ENCODE measurements at regions not wholly inside any gene's neighbourhood (a gene's known extent, or its start where the extent isn't known, plus 50 kb on each side); places are given as distances from the start of the nearest gene placed in this dataset.
"Not testable (repeated sequence)": the region's sequence is repeated elsewhere in the genome, so short reads cannot be mapped to it uniquely, and the experiment has no call there.

DNA sequence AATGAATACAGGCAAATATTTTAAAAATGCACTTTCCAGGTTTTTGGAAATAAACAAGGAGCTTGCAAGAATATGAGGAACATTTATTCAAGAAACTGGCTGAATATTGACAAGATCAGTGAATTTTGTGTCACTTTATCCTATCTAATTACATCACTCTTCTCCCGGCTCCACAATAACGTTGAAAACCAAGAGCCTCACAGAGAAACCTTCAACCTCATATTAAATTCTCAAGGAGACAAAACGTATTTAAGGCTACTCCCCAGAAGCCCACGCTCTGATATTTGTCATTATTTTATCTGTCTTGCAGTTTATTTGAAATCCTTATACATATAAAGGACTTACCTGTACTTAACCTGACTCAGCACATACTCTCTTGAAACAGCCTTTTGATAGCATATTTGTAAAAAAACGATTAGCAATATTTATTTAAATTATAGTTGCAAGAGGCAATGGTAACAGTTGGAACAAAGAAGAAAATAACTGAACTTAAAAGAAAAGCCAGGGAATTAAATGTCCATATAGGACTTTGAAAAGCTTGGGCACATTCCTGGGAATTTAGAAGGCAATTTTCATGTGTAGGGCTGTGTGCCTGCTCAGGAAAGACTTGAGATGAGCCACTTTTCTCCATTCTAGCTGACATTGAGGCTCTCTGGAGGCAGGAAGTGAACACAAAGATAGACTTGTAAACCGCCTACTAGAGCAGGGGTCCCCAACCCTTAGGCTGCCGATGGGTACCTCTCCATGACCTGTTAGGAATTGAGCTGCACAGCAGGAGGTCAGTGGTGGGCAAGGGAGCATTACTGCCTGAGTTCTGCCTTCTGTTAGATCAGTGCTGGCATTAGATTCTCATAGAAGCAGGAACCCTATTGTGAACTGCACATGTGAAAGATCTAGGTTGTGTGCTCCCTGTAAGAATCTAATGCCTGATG lies 636.4 kb downstream of the SLC16A7 start:
- TF ChIP-seq, protein P1, sequence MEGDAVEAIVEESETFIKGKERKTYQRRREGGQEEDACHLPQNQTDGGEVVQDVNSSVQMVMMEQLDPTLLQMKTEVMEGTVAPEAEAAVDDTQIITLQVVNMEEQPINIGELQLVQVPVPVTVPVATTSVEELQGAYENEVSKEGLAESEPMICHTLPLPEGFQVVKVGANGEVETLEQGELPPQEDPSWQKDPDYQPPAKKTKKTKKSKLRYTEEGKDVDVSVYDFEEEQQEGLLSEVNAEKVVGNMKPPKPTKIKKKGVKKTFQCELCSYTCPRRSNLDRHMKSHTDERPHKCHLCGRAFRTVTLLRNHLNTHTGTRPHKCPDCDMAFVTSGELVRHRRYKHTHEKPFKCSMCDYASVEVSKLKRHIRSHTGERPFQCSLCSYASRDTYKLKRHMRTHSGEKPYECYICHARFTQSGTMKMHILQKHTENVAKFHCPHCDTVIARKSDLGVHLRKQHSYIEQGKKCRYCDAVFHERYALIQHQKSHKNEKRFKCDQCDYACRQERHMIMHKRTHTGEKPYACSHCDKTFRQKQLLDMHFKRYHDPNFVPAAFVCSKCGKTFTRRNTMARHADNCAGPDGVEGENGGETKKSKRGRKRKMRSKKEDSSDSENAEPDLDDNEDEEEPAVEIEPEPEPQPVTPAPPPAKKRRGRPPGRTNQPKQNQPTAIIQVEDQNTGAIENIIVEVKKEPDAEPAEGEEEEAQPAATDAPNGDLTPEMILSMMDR (IDR thresholded peaks at IDR 0.05), result no peak
- TF ChIP-seq ZFX (IDR thresholded peaks at IDR 0.05; ENCODE audit: borderline replicate concordance), result no peak

DNA sequence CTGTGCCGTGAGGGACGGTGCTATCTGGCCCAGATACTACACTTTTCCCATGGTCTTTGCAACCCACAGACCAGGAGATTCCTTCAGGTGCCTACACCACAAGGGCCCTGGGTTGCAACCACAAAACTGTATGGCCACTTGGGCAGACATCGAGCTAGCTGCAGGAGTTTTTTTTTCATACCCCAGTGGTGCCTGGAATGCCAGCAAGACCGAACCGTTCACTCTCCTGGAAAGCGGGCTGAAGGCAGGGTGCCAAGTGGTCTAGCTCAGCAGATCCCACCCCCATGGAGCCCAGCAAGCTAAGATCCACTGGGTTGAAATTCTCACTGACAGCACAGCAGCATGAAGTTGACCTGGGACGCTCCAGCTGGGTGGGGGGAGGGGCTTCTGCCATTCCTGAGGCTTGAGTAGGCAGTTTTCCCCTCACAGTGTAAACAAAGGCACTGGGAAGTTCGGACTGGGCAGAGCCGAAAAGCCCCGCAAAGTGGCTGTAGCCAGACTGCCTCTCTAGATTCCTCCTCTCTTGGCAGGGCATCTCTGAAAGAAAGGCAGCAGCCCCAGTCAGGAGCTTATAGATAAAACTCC lies 638.9 kb downstream of the SLC16A7 start:
- H3K27ac ChIP-seq, result not testable (repeated sequence)

More for the DNA sequence above, 636.4 kb downstream of the SLC16A7 start:
- H3K27ac ChIP-seq, result no peak overlapping the region

DNA sequence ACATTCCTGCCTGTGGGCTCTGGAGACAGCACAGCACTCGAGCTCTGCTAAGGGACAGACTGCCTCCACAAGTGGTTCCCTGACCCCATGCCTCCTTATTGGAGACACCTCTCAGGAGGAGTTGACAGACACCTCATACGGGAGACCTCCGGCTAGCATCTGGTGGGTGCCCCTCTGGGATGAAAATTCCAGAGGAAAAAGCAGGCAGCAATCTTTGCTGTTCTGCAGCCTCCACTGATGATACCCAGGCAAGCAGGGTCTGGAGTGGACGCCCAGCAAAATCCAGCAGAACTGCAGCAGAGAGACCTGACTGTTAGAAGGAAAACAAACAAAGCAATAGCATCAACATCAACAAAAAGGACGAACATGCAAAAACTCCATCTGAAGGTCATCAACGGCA lies 639.4 kb downstream of the SLC16A7 start:
- no peak overlapping the region for H3K27ac ChIP-seq
- no peak for TF ChIP-seq ZFX (IDR thresholded peaks at IDR 0.05; ENCODE audit: borderline replicate concordance)
- TF ChIP-seq, protein P1 (IDR thresholded peaks at IDR 0.05), result no peak

DNA sequence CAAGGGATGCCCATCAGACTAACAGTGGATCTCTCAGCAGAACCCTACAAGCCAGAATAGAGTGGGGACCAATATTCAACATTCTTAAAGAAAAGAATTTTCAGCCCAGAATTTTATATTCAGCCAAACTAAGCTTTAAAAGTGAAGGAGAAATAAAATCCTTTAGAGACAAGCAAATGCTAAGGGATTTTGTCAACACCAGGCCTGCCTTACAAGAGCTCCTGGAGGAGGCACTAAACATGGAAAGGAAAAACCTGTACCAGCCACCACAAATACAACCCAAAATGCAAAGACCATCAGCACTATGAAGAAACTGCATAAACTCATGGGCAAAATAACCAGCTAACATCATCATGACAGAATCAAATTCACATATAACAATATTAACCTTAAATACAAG lies 640.6 kb downstream of the SLC16A7 start:
- H3K27ac ChIP-seq, result not testable (repeated sequence)

DNA sequence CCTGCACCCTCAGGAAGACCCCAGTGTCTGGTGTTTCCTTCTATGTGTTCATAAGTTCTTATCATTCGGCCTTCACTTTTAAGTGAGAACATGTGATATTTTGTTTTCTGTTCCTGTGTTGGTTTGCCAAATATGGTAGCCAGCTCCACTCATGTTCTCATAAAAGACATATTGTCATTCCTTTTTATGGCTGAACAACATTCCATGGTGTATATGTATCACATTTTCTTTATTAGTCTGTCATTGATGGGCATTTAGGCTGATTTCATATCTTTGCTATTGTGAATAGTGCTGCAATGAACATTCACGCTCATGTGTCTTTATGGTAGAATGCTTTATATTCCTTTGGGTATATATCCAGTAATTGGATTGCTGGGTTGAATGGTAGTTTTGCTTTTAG lies 645.1 kb downstream of the SLC16A7 start:
- TF ChIP-seq, protein P1 (IDR thresholded peaks at IDR 0.05), result no peak
- no peak for TF ChIP-seq ZFX (IDR thresholded peaks at IDR 0.05; ENCODE audit: borderline replicate concordance)
- H3K27ac ChIP-seq, result no peak overlapping the region

DNA sequence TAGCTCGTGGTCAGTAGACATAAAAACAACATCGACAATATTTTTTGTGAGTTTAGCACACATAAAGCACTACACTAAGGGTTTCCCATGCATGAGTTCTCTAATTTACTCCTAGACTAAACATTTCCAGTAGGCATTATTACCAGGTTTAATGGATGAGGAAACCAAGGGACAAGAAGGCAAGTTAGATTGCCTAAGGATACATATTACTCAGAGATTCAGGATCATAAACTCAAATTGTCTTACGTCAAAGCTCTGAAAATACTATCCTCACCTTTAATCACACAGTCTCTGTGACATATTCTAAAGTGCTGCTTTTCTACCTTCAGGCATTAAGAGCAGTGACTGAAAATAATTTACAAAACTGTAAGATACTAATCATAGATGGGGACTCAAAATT lies 655.3 kb downstream of the SLC16A7 start:
- TF ChIP-seq, protein P1 (IDR thresholded peaks at IDR 0.05), result no peak
- TF ChIP-seq ZFX (IDR thresholded peaks at IDR 0.05; ENCODE audit: borderline replicate concordance), result no peak
- H3K27ac ChIP-seq, result no peak overlapping the region

DNA sequence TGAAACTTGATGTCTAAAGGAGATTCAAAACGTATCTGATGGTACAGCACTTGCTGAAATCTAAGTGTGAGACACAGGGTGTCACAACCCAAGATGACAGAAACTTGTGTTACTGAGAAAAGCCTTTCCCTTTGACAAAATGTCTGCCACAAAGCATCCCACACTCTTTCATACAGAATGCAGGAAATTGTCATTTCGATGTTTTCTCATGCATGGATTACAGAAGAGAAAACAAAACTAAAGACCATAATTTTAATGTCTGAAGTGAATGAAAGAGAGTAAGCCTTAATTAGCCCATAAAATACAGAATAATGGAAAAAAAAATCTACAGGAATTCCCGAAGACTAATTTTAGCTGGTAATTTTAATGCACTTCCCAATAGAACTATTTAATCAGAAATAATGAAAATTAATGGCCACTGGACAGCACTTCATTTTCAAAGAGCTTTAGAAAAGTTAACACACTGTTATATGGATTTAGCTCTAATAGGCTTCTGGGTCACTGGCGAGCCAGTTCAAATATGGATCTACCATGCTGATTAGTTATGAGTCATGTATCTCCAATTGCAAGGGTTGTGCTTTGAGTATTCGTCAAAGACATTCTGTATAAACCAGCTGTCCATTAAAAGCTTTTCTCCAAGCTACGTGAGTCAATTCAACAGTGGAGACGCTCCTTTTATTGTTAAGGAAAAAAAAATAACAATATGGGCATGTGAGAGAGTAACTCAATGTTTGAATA lies 656.7 kb downstream of the SLC16A7 start:
- TF ChIP-seq ZFX (IDR thresholded peaks at IDR 0.05; ENCODE audit: borderline replicate concordance), result no peak
- TF ChIP-seq, protein P1 (IDR thresholded peaks at IDR 0.05), result no peak

DNA sequence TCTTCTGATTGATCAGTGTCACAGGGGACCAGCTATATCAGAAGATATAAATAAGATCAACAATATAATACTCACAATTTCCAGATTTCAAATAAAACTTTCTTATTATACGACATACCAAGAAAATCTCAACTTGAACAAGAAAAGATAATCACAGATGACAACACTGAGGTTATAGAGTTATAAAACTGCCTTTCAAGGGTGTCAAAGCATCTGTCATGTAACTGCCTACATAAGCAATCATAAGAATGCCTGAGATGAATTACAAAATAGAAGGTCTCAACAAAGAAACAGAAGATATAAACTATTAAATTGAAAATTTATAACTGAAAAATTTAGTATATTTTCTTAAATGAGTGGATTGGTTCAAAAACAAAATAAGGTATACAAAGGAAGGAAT lies 659.2 kb downstream of the SLC16A7 start:
- no peak overlapping the region for H3K27ac ChIP-seq
- TF ChIP-seq, protein P1 (IDR thresholded peaks at IDR 0.05), result no peak
- no peak for TF ChIP-seq ZFX (IDR thresholded peaks at IDR 0.05; ENCODE audit: borderline replicate concordance)

More for the DNA sequence above, 656.7 kb downstream of the SLC16A7 start:
- H3K27ac ChIP-seq, result no peak overlapping the region

Data from 22Rv1 (cell line).